GM18498 (cell line): ENCODE measurements at regions not wholly inside any gene's neighbourhood (a gene's known extent, or its start where the extent isn't known, plus 50 kb on each side); places are given as distances from the start of the nearest gene placed in this dataset.

Experiments
- ATAC-seq: cut with Tn5 transposase; IDR thresholded peaks from one replicate; pipeline ENCODE4 v1.9.1; 2021; ENCODE audit warnings: mild to moderate bottlenecking, moderate library complexity; ENCODE audit not compliant: unreplicated experiment

DNA sequence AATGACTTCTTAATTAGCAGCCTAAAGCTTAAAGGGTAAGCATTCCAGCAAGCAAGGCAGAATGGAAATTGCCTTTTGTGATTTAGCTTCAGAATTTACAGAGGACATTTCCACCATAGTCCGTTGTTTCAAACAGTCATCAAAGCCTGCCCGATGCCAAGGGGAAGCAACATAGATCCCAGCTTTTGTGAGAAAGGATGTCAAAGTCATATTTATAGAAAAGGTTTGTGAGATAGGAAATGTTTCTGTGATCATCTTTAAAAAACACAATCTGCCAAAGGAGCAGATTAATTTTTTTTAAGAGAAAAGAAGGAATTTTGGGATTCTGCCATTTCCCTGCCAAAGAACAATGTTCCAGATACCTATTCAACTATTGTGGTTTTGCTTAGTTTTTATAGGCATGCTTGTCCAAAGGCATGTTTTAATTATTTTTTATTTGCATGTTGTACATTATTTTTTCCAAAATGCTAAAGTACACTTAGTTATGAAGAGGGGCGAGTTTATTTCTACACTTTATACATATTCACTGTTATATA, 346.9 kb downstream of the ZNF608 start:
- no peak for ATAC-seq

DNA sequence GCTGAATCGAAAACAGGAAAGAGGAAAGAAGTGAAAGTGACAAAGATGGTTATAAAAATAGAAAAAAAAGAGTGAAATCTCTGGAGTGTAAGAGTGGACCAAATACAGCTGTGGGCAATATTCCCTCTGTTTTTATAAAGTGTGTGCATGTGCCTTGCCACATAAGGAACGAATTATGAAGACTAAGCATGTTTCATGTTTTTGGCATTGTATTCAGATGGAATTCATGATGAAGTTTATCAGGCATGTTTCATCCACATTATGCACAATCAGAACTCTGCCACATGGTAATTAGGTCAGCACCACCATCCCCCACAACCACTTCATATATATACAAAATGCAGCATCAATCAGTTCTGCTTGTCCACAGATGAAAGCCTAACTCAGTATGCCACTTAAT, 348.0 kb downstream of the ZNF608 start:
- no peak for ATAC-seq

DNA sequence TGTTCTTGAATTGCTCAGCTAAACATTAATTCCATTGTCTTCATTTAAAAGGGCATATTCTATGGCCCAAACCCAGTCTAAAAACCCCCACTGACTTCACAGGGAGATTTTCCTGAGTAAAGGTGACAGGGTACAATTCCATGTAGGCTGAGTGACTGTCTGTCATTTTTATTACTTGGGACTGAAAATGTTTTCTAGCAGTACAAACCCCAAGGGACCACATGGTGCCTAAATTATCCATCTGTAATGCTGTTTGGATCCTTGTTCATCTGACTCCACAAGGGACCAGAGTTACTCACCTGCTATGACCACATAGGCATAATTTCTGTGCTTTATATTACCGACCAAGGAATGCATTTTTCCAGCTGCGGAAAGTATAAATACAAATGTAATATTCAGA, 349.1 kb downstream of the ZNF608 start:
- no peak for ATAC-seq

DNA sequence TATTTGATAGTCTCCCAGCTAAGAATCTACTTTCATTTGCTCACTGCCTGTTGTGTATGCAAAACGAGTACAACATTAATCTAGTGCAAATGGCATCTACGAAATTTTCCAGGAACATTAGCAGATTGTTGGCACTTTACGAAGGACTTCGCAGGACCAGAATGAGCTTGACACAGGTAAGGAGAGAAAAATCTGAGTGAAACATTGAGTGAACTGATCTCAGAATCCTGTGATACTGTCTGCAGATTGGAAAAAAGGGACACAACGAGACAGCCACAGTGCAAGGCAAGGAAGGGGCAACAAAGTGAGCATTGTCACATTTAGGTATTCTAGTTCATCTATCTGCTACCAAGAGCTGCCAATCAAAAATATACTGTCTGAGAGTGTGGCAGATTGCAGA, 350.5 kb downstream of the ZNF608 start:
- ATAC-seq, result no peak

- ATAC-seq, result no peak
Measured at GRCh38 chr5:124395287-124395686, 351.2 kb downstream of the ZNF608 start.

- no peak for ATAC-seq
Measured at GRCh38 chr5:124394700-124395245, 351.7 kb downstream of the ZNF608 start.

DNA sequence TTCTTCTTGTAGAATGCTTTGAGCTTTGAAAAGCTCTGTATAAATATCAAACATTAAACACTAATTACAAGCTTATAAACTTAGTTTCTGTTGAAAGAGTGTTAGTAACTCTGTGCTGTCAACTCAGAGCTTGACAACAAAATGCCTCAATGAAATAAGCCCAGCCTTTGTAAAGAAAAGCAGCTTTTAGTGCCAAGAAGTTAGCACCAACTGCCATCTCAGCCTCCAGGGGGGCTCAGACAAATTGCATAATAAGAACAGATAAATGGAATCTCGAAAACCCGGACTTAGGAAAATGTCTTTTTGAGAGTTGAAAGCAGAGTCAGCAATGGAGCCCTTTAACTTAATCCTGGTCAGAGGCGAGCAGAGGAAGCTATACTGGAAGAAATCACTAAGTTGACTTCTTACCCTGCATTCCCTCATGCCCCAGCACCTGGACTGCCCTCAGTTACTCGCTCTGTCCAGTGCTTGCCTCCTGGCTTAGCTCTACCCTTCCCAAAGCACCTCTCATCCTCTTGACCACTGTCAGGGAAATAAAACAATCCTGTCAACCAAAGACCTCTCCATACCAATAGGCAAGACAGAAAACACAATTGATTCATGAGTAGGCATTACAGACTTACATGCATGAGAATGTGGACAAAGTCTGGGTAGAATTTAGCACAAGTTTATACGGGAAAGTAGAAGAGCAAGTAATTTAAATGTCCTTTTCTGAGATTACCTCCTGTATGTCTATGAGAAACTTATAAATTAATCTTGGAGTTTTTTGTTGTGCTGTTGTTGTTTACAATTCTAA, 352.7 kb downstream of the ZNF608 start:
- ATAC-seq, result no peak

GRCh38 chr5:124383693-124384092, 362.7 kb downstream of the ZNF608 start:
- ATAC-seq, result no peak

DNA sequence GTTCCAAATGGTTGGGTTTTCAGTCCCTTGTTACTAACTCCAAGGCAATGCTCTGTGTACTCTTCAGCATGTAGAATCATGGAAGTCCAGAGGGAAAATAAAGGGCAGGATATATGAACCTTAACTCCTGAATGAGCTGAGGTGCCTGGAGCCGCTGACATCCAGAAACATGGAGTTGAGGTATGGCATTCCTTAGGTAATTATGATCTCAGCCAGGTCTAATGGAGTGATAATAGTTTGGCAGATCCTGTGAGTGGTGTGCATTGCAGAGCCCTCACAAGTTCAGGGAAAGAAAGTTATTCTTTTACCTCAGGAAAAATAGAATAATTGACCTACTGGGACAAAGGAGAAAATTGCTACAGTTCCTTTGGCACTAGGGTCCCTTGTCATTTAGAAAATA, 369.1 kb downstream of the ZNF608 start:
- ATAC-seq, result no peak

- ATAC-seq, result no peak
Measured at GRCh38 chr5:124373883-124374282, 372.6 kb downstream of the ZNF608 start.

- ATAC-seq, result no peak
Measured at GRCh38 chr5:124372457-124372856, 374.0 kb downstream of the ZNF608 start.

GRCh38 chr5:124371111-124371706, 375.2 kb downstream of the ZNF608 start:
- no peak for ATAC-seq

DNA sequence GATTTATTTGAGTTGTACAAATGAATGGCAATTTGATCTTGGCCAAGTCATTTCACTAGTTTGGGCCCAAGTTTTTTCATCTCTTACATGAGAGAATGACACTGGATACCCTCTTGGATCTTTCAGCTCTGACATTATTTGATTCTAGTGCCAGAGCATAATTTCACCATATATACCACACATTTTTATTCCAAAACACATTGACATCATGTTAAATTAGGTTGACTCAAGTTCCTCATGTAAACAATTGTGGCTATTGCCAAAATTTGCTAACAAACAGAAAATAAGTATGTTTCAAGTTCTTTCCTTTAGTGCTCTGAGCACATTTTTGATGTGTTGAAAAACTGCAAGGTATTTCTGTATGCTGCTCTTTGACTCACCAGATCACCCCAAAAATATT, 375.8 kb downstream of the ZNF608 start:
- no peak for ATAC-seq

DNA sequence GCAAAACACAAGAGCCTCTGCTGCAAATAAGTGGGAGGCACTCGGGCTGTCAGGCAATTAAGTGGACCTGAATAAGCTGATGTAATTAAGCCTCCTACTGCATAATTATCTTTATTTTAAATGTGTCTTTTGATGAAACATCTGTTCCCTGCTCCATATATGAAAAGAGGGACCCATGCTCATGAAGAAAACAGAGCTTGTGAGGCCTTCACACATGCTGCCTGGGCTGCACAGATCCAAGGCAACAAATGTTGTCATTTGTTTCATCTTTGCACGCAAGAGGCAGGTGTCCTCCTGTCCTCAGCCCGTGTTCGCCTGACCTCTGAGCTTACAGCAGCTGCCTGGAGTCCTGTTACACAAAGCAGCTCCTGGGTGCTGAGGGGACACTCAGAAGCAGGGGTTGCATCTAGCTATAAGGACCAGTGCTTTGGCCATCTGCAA, 381.1 kb downstream of the ZNF608 start:
- no peak for ATAC-seq

DNA sequence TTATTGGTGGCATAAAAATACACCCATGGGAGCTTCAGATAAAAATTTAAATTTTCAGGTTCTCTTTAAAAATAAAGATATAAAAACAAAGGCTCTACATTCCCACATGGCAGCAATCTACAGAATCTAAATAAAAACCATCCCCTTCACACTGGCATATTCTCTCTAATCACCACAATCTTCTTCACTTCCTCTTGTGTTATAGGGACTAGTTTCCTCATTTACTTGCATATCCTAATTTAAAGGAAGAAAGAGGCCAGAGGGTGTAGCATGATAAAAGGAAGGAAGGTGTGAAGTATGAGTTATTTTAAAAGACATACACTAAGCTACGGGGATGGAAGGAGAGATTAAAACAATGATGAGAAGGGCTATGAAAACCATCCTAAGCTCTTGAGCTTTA, 390.5 kb downstream of the ZNF608 start:
- no peak for ATAC-seq

DNA sequence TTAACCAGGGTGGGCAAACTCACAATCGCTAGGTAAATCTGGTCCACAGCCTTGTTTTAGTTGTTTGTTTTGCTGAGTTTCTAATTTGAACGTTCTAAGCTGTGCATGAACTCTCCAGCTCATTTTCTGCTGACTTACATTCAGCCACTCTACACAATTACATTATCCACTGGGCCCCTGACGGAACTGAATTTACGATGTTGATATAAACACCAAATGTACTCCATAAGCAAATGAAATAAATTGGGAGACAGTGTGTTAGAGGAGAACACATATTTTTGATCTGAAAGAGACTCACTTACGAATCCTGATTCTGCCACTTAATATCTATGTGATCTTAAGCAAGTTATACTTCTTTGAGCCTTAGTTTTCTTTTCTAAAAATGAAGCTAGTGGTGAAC, 393.4 kb downstream of the ZNF608 start:
- ATAC-seq, result no peak

DNA sequence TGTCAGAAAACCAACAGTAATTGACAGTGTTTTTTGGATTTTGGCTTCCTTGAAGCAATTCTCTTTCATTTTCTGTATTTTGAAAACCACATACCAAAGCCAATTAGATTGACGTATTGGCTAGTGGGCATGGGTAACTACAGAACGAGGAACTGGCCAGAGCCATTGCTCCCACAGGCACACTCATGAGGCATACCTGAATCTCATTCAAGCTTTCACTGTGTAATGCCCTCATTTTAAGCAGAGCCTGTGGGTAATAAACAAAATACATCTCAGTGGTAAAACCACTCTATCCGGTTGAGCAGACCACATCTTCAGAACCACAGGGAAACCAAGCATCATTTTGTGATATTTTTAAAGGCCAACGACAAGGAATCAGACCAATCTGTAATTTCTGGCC, 394.1 kb downstream of the ZNF608 start:
- ATAC-seq, result no peak

- ATAC-seq, result no peak
Measured at GRCh38 chr5:124349931-124350330, 396.5 kb downstream of the ZNF608 start.

- no peak for ATAC-seq
Measured at GRCh38 chr5:124343451-124343867, 403.0 kb downstream of the ZNF608 start.

DNA sequence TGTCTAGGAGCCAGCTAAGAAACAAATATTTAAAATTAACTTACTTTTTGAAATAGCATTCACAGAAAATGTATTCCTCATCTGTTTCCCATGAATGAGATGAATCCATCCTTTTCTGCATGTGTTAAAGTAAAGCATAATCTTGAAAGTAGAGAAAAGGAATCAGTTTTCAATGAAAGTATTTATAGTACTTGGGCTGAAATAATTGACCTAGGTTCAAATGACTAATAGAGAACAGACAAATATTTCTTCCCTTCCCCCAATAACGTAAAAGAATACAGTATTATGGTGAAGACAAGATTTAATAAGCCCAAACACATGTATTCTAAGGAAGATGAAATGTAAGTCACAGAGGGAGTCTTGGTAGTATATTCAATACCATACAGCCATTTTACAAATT, 403.5 kb downstream of the ZNF608 start:
- ATAC-seq, result no peak

- ATAC-seq, result no peak
Measured at GRCh38 chr5:124342584-124342983, 403.9 kb downstream of the ZNF608 start.

GRCh38 chr5:124342027-124342471, 404.4 kb downstream of the ZNF608 start:
- no peak for ATAC-seq
